ENCODE measurements at regions not wholly inside any gene's neighbourhood (a gene's known extent, or its start where the extent isn't known, plus 50 kb on each side); places are given as distances from the start of the nearest gene placed in this dataset.
A peak's percentile ranks its signal among the peaks of the same experiment; 100 is the strongest.

- no peaks in the 10 kb centered on the region for H3K4me1 ChIP-seq (ENCODE audit: low read depth)
- H3K36me3 ChIP-seq: no peaks in the 10 kb centered on the region
- H3K4me3 ChIP-seq: no peak overlapping the region
- no peak overlapping the region for H3K27ac ChIP-seq
- H3K27me3 ChIP-seq: no peaks in the 10 kb centered on the region
- no peak for TF ChIP-seq CTCF (IDR thresholded peaks at IDR 0.05; ENCODE audit: low read depth, low read length)
- DNase-seq (ENCODE audit: low read depth in 1 of 2, low spot score in 1 of 2): no peak
- no peaks in the 10 kb centered on the region for H3K9me3 ChIP-seq (ENCODE audit: low read depth)
These were observed 221.2 kb upstream of the ANKRD55 start for GRCh38 chr5:56454219-56454862.

GRCh38 chr5:56451742-56452141 is 218.6 kb upstream of the ANKRD55 start:
- H3K27me3 ChIP-seq: no peaks in the 10 kb centered on the region
- TF ChIP-seq CTCF (IDR thresholded peaks at IDR 0.05; ENCODE audit: low read depth, low read length): no peak
- H3K36me3 ChIP-seq: no peaks in the 10 kb centered on the region
- H3K9me3 ChIP-seq (ENCODE audit: low read depth): no peaks in the 10 kb centered on the region
- H3K4me1 ChIP-seq (ENCODE audit: low read depth): no peaks in the 10 kb centered on the region
- DNase-seq (ENCODE audit: low read depth in 1 of 2, low spot score in 1 of 2): no peak
- H3K4me3 ChIP-seq: no peak overlapping the region
- H3K27ac ChIP-seq: no peak overlapping the region

GRCh38 chr5:56450766-56451165 is 217.6 kb upstream of the ANKRD55 start:
- no peak overlapping the region for H3K27ac ChIP-seq
- no peaks in the 10 kb centered on the region for H3K9me3 ChIP-seq (ENCODE audit: low read depth)
- DNase-seq (ENCODE audit: low read depth in 1 of 2, low spot score in 1 of 2): peak in 1 of 2 donors; percentile 27
- TF ChIP-seq CTCF (IDR thresholded peaks at IDR 0.05; ENCODE audit: low read depth, low read length): no peak
- H3K36me3 ChIP-seq: no peaks in the 10 kb centered on the region
- no peaks in the 10 kb centered on the region for H3K4me1 ChIP-seq (ENCODE audit: low read depth)
- no peaks in the 10 kb centered on the region for H3K27me3 ChIP-seq
- H3K4me3 ChIP-seq: no peak overlapping the region

GRCh38 chr5:56449071-56449640 is 216.0 kb upstream of the ANKRD55 start:
- no peak overlapping the region for H3K4me3 ChIP-seq
- no peak overlapping the region for H3K27ac ChIP-seq
- H3K27me3 ChIP-seq: no peaks in the 10 kb centered on the region
- H3K9me3 ChIP-seq (ENCODE audit: low read depth): no peaks in the 10 kb centered on the region
- TF ChIP-seq CTCF (IDR thresholded peaks at IDR 0.05; ENCODE audit: low read depth, low read length): no peak
- no peaks in the 10 kb centered on the region for H3K4me1 ChIP-seq (ENCODE audit: low read depth)
- DNase-seq (ENCODE audit: low read depth in 1 of 2, low spot score in 1 of 2): no peak
- no peaks in the 10 kb centered on the region for H3K36me3 ChIP-seq

- Histone ChIP-seq H3K36me3 (no peaks in the 10 kb centered on the region), H3K27me3 (no peaks in the 10 kb centered on the region), H3K27ac (no peak overlapping the region), H3K4me3 (no peak overlapping the region), H3K9me3 (ENCODE audit: low read depth) (no peaks in the 10 kb centered on the region), H3K4me1 (ENCODE audit: low read depth) (no peaks in the 10 kb centered on the region)
- TF ChIP-seq CTCF (IDR thresholded peaks at IDR 0.05; ENCODE audit: low read depth, low read length): no peak
- DNase-seq (ENCODE audit: low read depth in 1 of 2, low spot score in 1 of 2): no peak
These were observed 214.5 kb upstream of the ANKRD55 start for GRCh38 chr5:56447656-56448055.
